ENCODE measurements at regions not wholly inside any gene's neighbourhood (a gene's known extent, or its start where the extent isn't known, plus 50 kb on each side); places are given as distances from the start of the nearest gene placed in this dataset.

GRCh38 chr12:114302606-114303315 lies 103.2 kb downstream of the TBX5 start:
- DNase-seq, result no peak

GRCh38 chr12:114302117-114302516 lies 103.8 kb downstream of the TBX5 start:
- no peak for DNase-seq

- no peak for DNase-seq
These were observed 111.7 kb downstream of the TBX5 start for GRCh38 chr12:114294303-114294685.

DNA sequence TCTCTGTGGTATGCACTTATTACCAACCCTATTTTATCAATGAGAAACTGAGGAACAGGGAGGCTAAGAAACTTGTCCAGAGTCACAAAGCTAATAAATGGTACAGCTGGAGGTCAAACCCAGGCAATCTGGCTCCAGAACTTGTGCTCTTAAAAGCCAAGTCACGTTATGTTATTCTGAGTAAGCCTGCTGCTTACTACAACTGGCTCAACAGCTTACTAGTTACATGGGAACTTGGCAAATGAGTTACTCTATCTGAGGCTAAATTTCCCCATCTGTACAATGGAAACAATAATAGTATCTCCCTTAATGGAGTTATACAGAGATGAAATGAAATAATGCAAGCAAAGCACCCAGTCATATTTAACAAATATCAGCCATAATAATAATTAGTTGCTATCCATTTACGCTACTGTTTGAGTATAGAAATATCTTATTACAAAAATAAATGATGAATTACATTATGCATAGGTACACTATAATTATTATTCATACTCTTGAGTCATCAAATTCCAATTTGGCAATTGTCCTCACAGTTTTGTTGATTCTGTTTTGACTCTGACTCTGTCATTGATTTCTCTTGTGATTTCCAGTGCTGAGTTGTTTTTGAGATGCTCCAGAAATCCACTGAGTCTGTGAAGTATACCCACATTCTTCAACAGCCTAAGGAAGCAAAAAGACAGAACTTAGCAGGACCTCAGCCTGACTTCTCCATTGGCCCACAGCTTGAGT lies 112.2 kb downstream of the TBX5 start:
- no peak for DNase-seq

- no peak for DNase-seq
These were observed 112.9 kb downstream of the TBX5 start for GRCh38 chr12:114293073-114293472.

- no peak for DNase-seq
These were observed 114.4 kb downstream of the TBX5 start for GRCh38 chr12:114291389-114292060.

GRCh38 chr12:114287821-114288525 lies 118.0 kb downstream of the TBX5 start:
- no peak for DNase-seq

DNA sequence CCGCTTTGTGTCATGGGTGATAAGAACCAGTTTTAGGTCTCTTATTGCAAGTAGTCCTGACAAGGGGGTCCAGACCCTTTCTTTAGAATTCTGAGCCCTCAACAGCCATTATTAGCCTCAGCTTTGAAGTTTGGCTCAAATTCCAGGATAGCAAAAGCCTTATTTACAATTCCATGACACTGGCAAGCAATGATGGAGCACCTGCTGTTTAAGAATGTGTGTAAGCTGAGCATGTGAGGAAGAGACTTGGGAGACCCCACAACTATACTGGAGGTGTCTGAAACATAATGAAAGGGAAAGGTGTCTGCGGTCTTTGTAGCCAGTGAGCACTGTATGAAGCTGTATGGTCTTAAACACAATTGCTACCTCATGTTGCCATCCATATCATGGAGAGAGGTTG lies 119.8 kb downstream of the TBX5 start:
- no peak for DNase-seq

- no peak for DNase-seq
These were observed 120.4 kb downstream of the TBX5 start for GRCh38 chr12:114285554-114285953.

DNA sequence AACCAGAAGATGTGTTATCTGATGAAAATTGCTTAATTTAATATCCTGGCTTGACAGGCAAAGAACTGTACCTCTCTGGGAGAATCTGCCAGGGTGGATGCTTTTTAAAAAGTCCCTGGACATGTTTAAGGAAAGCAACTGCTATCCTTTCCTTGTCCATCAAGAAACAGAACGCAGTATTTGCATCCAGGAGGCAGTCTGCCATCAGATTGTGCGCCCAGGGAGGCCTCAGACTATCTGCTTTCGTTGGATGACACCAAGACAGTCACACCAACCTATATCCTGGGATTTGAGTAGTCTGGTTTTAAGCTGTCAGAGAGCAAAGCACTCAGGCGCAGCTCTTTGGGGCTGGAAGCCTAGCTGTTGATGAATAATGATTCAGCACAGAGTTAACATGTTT lies 121.9 kb downstream of the TBX5 start:
- DNase-seq, result no peak

- DNase-seq, result no peak
These were observed 129.8 kb downstream of the TBX5 start for GRCh38 chr12:114275932-114276785.

- DNase-seq, result no peak
These were observed 130.9 kb downstream of the TBX5 start for GRCh38 chr12:114275086-114275485.

- DNase-seq, result no peak
These were observed 131.8 kb downstream of the TBX5 start for GRCh38 chr12:114274131-114274530.

DNA sequence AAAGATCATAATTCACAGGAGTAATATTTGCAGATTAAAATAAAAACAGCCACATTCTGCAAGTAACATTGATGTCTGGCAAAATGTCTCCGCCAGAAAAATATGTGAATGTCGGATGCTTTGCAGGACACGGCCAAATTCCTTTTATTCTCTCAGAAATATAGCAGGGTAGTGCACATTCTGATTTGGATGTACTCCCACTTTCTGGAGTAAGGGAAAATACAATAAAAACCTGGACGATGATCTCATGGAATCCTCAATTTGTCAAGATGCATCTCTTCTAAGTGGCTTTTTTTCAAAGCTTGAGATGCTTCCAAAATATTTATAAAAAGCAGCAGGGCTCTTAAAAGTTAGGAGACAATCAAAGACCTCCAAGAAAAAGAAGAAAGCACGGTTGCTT lies 133.3 kb downstream of the TBX5 start:
- no peak for DNase-seq

- DNase-seq, result no peak
These were observed 133.9 kb downstream of the TBX5 start for GRCh38 chr12:114272071-114272470.

DNA sequence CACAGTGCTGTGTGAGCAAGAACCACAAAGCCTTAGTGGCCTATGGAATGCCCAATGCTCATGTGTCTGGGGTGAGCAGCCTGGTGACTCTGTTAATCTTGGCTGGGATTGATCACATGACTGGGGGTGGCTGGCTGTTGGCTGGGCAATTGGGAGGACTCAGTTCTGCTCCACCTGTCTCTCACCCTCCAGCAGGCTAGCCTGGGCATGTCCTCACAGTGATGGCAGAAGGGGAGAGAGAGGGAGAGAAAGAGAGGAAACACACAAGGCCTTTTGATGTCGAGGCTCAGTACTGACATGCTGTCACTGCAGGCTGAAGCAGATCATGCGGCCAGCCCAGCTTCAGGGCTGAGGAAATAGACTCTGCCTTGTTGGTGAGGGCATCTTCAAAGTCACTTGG lies 136.8 kb downstream of the TBX5 start:
- DNase-seq, result peak in 1 of 2 experiments; percentile 7

DNA sequence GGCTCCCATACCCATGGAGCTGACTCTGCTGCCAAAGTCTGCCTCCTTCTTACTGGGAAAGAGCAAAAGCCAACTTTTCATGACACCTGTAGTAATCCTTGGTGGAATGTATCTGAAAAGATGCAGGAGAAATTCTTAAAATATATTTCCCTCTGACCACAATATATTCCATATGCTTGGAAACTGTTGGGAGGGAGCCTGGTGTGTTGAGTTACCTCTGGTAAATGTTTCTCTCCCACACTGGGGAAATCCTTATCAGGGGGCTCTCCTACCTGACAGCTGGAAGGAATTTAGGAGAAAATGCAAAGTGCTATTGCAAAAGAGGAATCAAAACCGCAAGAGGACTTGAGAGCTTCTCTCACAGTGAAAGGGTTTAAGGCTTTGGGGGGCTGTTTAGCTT lies 139.4 kb downstream of the TBX5 start:
- DNase-seq, result no peak

DNA sequence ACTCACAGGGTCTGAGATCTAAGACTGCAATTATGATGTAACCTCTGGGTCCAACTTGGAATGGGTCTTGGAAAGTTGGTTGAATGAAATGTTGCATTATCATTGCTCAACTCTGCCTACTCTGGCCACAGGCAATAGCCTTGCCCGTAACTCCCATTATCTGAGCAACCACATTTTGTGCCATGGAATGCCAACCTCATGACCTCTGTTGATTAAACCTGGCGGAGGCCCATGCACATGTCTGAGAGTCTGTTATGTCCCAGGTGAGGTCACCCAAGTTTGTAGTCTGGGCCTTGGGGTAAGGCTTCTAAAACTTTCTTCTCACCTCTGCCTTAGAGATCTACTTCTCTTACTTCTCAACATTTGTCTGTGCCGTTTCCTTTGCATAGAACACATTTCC lies 140.9 kb downstream of the TBX5 start:
- DNase-seq, result no peak

GRCh38 chr12:114263056-114263805 lies 142.7 kb downstream of the TBX5 start:
- DNase-seq, result no peak

GRCh38 chr12:114257687-114258086 lies 148.3 kb downstream of the TBX5 start:
- DNase-seq, result no peak

DNA sequence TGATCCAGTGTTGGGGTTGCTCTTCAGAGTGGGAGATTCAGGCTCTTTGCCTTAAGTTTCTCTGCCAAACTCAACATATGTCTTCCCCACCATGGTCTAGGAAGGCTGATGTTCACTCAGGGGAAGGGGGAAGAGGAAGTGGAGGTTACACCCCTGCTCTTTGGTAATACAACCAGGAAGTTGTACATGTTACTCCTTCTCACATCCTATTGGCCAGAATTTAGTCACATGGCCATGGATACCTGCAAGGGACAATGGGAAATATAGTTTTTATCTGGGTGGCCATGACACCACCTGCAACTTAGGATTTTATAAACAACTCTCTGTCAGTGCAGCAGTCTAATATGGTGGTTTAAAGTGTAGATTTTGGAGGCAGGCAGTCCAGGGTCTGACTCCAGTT lies 150.9 kb downstream of the TBX5 start:
- no peak for DNase-seq

Data from NCI-H526 (cell line).